Nucleus accumbens (tissue), 56 donors: ENCODE measurements at regions not wholly inside any gene's neighbourhood (a gene's known extent, or its start where the extent isn't known, plus 50 kb on each side); places are given as distances from the start of the nearest gene placed in this dataset.
"Not testable (repeated sequence)": the region's sequence is repeated elsewhere in the genome, so short reads cannot be mapped to it uniquely, and the experiment has no call there.

ENCODE experiments used
- DNase-seq, 56 donors: peaks; one replicate each; lab custom pipeline; 2025; lab: John Stamatoyannopoulos, UW

- no peak for DNase-seq
Observed at GRCh38 chr7:123324283-123324682, 124.5 kb upstream of the SLC13A1 start.

- no peak for DNase-seq
Observed at GRCh38 chr7:123323689-123324088, 123.9 kb upstream of the SLC13A1 start.

- not testable (repeated sequence) for DNase-seq
Observed at GRCh38 chr7:123321578-123321977, 121.8 kb upstream of the SLC13A1 start.

GRCh38 chr7:123319911-123320310 is 120.1 kb upstream of the SLC13A1 start:
- DNase-seq, result no peak

GRCh38 chr7:123314886-123315285 is 115.1 kb upstream of the SLC13A1 start:
- no peak for DNase-seq

DNA sequence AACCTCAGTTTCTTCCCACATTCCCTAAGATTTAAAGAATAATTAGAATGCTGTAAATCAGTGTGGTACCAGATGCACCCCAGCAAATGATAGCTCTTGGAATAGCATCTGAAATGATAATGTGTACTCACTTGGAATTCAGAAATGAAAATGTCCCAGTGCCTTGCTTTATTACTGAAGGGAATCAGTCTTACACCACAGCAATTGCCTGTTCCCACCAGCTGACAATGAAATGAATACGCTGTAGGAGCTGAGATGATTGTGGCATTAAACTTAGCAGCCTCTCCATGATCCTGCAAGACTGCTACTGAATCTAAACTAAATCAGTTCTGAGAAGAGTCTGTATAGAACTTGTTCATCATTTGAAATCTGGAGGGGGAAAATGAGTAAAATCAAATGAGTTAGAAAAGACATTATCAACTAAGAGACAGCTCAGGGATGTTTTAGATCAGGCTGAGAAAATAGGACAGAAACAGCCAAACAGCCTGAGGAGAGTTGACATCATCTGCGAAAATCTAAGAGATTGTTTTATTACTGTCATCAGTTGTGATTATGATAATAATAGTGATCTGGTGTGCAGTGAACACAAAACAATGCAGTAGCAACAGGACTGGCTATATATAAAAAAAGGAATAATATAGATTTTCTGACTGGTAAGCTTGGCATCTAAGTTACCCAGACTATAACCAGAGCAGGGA is 108.6 kb upstream of the SLC13A1 start:
- DNase-seq, result no peak

GRCh38 chr7:123305840-123306375 is 106.1 kb upstream of the SLC13A1 start:
- no peak for DNase-seq

GRCh38 chr7:123303926-123304325 is 104.2 kb upstream of the SLC13A1 start:
- DNase-seq, result no peak

GRCh38 chr7:123296965-123297364 is 97.2 kb upstream of the SLC13A1 start:
- no peak for DNase-seq

DNA sequence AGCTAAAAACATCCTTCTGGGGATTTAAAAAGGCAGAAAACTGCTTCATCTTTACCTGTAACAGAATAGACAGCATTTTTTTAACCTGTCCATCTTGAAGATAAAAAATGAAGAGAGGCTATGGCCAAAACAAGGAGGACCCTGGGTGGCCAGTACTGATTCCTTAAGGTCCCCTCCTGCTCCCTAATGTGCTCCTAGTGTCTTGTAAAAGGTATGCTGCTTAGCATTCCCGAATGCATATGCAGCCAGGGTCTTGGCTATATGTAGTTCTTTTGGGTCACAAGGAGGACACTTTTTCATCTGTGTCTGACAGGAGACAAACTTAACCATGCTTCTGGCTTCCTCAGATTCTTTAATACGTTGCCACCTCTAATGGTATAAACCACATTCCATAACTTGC is 93.9 kb upstream of the SLC13A1 start:
- DNase-seq, result no peak

- DNase-seq, result no peak
Observed at GRCh38 chr7:123292227-123292626, 92.5 kb upstream of the SLC13A1 start.

DNA sequence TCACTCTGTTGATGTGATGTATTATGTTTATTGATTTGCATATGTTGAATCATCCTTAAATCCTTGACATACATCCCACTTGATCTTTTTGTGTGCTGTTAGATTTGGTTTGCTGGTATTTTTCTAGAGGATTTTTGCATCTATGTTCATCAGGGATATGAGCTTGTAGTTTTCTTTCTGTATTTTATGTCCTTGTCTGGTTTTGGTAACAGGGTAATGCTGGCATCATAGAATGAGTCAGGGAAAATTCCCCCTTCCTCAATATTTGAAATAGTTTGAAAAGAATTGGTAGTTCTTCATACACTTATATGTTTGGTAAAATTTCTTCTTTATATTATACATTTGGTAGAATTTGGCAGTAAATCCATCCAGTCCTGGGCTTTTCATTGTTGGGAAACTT is 89.4 kb upstream of the SLC13A1 start:
- DNase-seq, result no peak

DNA sequence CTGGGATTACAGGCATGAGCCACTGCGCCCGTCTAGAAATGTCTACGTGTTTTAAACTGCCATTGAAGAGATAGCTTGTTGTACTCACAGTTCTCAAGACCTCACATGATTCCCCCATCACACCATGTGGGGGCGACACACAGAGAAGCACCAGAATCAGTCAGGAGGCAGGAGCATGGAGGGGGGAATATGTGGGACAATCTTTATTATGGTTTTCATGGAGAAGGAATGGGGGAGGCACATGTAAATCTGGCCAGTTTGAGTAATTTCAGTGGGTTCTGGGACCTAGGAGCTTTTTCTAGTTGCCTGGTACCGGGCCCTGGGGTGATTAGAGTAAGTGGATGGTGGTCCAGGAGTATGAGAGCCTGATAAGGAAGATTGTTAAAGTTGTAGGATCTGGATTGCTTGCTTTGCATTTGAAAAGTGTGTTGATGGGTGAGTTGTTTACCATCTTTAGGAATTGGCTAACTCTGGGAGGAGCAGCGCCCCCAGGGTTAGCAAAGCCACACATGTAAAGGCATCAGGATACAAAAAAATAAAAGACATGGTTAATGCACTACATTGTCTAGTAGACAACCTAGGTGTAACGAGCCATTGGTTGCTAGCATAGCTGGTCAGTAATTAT is 85.4 kb upstream of the SLC13A1 start:
- DNase-seq, result no peak

DNA sequence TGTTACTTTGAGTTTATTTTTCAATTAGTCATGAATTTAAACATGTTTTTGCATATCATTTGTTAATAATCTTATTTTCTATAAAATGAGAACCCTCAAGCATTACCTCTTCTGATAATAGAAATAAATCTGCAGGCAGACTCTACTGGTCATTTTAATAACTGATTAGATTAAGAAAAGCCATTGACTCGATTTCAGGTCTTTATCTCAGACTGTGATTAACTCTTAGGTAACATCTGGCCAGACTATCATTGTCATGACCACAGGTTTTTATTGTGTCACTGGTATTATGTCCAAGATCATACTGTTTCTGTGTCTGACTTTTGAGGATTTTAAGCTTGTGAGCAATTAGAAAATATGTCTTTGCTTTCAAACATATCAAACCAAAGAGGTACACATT is 83.6 kb upstream of the SLC13A1 start:
- DNase-seq, result no peak

DNA sequence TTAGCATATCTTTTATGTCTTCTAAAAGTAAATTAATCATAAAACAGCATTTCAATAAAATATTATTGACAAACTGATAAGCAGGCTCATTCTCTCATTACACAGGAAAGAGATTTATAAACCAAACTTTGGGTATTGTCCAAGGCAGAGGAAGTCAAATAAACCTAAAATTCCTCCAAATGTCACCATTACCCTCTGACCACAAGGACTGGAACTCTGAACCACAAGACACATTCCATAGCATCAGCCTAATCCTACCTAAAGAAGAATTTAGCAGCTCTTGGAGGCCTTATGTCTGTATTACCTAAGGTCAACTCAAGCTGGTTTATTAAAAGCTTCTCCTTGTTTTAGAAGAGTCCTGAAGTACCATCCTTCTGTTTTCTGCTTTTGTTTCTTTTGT is 82.4 kb upstream of the SLC13A1 start:
- no peak for DNase-seq

DNA sequence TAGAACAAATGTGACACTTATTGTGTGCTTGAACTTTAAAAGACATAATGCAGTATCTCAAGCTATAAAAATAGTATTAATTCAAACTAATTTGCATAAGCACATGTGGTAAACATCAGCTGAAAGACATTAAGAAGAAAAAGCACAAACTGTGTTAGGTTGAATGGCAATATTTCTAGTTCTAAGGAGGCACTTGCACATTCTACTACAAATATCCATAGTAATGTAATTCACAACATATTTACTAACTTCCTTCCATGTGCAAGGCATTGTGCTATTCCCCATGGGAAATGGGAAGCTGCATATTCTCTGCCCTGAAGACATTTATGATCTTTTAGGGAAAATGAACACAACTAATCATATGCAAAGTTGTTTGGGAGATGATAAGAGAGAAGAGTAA is 80.2 kb upstream of the SLC13A1 start:
- no peak for DNase-seq

DNA sequence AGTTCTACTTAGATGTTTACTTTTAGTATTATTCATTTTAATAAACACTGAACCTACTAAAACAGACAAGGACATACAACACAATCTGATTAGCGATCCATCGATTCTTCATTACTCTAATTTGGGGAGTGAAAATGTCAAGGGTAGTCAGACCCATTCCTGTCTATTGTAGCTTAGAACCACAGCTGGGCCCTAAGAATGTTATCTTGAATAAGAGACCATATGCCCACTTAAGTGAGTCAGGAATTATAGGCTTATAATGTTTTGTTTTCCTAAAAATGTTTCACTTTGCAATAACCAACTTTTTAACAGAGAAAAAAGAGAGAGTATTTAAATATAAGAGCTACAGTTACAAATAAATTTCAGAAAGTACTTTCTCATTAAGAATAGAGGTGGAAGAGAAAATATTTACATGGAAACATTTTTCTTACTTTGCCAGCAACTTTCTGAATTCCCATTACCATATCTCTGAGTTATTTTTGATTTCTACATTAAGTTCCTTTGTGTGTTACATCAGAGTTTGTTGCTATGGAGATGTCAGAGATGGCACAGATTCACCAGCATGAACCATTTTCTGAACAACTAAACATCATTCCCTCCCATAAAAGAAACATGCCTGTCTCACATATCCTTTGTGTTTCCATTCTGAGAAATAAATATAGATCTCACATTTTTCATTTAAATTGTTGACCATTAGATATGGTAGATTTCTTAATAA is 75.4 kb upstream of the SLC13A1 start:
- DNase-seq, result no peak

DNA sequence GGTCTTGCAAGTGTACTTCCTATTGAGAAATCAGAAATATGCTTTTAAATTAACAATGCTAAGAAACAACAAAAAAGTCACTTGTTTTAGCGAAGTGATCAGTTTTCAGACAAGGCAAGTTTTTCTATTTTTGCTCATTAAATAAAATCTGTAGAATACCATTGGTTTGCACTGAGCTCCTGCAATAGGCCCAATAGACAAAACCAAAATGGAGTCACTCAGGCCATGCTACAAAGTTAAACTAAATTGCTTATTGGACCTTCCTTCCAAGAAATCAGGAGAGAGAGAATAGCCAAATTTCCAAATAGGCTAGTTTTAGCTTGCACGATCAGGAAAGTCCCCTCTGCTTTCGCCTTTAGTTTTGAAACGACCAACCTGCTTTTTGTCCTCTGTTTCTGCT is 73.4 kb upstream of the SLC13A1 start:
- DNase-seq, result no peak

DNA sequence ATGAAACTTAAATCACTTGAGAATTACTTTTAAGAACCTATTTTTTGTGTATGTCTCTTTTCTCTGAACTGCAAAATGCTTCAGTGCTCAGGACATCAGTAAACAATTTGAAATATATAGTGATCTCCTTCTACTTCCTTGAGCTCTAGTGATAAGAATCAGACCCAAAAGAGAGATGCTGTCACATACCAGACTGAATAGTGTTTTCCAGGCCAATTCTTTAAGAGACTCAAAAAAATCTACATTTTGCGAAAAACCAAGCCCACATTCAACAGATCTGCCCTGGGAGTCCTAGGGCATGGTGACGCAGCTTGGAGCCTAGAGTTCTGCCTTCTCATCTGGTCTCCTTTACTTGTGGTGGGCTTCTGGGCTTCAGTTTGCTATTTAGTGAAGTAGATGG is 72.1 kb upstream of the SLC13A1 start:
- DNase-seq, result no peak

DNA sequence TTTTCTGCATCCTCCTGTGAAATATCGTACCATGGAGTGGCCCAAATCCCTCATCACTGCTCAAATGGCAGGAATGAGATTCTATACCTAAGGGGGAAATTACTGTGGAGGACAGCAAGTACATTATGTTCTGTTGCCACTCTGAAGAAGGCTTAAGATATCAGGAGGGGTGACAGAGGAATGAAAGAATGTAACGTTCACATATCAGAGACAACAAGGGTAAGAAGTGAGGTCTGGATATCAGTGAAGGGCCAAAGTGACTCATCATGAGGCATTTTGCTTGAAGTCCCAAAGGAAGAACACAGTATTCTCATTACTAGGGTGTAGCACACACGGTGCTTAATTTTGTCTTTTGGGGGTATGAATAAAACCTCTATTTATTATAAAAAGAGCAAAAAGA is 71.5 kb upstream of the SLC13A1 start:
- no peak for DNase-seq

GRCh38 chr7:123270570-123270969 is 70.8 kb upstream of the SLC13A1 start:
- DNase-seq, result no peak

DNA sequence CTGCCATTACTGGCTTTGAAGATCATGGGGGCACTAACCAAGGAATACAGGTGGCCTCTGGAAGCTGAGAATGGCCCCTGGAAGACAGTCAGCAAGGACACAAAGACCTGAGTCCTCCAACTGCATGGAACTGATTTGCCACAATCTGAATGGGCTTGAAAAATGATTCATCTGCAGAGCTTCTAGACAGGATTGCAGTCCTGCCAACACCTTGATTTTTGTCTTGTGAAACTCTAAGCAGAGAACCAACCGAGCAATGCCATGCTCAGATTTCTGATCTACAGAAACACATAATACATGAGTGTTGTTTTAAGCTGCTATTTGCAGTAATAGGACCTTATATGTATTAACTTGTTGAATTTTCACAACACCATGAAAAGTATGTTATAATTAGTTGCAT is 66.1 kb upstream of the SLC13A1 start:
- no peak for DNase-seq
